ENCODE measurements at regions not wholly inside any gene's neighbourhood (a gene's known extent, or its start where the extent isn't known, plus 50 kb on each side); places are given as distances from the start of the nearest gene placed in this dataset.

DNA sequence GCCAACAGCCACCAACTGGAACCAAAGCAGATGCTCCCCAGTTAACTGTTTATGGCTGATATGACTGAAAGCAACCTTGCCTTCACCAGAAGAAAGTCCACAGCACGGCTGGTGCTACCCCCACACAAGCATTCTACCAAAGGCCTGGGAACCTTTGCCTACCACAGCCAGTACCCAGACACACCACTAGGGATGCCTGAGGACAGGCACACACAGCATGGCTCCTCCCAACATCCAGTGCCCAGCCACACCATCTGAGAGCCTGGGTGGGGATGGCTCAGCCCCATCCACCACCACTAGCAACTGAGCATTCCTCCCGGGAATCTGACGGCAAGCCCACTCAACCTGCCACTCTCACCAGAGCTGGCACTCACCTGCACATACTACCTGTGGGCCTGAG is 178.6 kb downstream of the SLC7A11 start:
- TF ChIP-seq EP300 (conservative IDR thresholded peaks at IDR 0.05; ENCODE audit: poor library complexity, severe bottlenecking) (no peak), EZH2 (IDR thresholded peaks at IDR 0.05; ENCODE audit: borderline replicate concordance, insufficient read depth, low read length, poor library complexity, severe bottlenecking) (no peak), POLR2AphosphoS5 (IDR thresholded peaks at IDR 0.05) (no peak)
- TF ChIP-seq, protein P1, sequence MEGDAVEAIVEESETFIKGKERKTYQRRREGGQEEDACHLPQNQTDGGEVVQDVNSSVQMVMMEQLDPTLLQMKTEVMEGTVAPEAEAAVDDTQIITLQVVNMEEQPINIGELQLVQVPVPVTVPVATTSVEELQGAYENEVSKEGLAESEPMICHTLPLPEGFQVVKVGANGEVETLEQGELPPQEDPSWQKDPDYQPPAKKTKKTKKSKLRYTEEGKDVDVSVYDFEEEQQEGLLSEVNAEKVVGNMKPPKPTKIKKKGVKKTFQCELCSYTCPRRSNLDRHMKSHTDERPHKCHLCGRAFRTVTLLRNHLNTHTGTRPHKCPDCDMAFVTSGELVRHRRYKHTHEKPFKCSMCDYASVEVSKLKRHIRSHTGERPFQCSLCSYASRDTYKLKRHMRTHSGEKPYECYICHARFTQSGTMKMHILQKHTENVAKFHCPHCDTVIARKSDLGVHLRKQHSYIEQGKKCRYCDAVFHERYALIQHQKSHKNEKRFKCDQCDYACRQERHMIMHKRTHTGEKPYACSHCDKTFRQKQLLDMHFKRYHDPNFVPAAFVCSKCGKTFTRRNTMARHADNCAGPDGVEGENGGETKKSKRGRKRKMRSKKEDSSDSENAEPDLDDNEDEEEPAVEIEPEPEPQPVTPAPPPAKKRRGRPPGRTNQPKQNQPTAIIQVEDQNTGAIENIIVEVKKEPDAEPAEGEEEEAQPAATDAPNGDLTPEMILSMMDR (IDR thresholded peaks at IDR 0.05; ENCODE audit: poor library complexity, severe bottlenecking): no peak
